ENCODE measurements at regions not wholly inside any gene's neighbourhood (a gene's known extent, or its start where the extent isn't known, plus 50 kb on each side); places are given as distances from the start of the nearest gene placed in this dataset.

GRCh38 chr6:113315165-113315564, 542.0 kb upstream of the MARCKS start:
- Histone ChIP-seq H3K4me2 (ENCODE audit: low read length) (no peak overlapping the region), H3K9me2 (ENCODE audit: insufficient read depth) (no peaks in the 10 kb centered on the region)
- ATAC-seq, result no peak

DNA sequence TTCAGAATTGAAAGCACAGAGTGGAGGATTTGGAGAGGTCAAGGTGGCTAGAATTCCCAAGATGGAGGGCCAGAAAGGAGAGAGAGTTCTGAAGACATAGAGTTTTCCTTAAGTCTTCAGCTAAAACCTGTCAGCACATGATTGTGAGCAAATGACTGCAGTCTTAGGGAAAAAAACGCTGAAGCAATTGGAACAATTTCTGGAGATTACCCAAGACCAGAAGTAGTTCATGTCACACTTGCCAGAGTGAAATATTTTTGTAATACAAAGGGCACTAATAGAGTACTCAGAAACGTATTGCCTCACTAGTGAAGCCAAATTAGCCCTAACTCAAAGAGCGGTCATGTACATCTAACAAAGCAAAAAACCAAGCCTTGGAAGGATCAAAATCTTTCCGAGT, 541.3 kb upstream of the MARCKS start:
- Histone ChIP-seq H3K4me3 (replicated peaks in 1 of 2; ENCODE audit: low read depth in 1 of 2, low read length in 2 of 2) (no peak overlapping the region), H3K9ac (ENCODE audit: low read length) (no peak overlapping the region), H3K9me3 (ENCODE audit: control insufficient read depth in 1 of 2, insufficient read depth in 1 of 2, low read depth in 1 of 2, low read length in 2 of 2) (no peaks in the 10 kb centered on the region), H3K36me3 (ENCODE audit: control insufficient read depth in 1 of 2, insufficient read depth in 2 of 2, low read length in 2 of 2) (no peaks in the 10 kb centered on the region), H3K27me3 (ENCODE audit: insufficient read depth, low read length) (no peaks in the 10 kb centered on the region), H4K20me1 (ENCODE audit: insufficient read depth) (no peaks in the 10 kb centered on the region), H3K9me2 (ENCODE audit: insufficient read depth) (no peaks in the 10 kb centered on the region), H3K27ac (ENCODE audit: low read depth, low read length) (no peak overlapping the region), H2AFZ (ENCODE audit: low read depth, low read length, poor library complexity, severe bottlenecking) (no peak overlapping the region), H3K79me2 (ENCODE audit: insufficient read depth, low read length) (no peaks in the 10 kb centered on the region), H3K4me1 (ENCODE audit: control insufficient read depth in 1 of 2, insufficient read depth in 2 of 2, low read length in 2 of 2) (no peaks in the 10 kb centered on the region), H3K4me2 (ENCODE audit: low read length) (no peak overlapping the region)
- POLR2A ChIA-PET, result no interaction called here
- ATAC-seq, result no peak
- intact Hi-C loops (cut with micrococcal nuclease), result no loop called here
- BruUV-seq (replicated peaks), result no TSS peak
- no peak for DNase-seq (ENCODE audit: low read depth, low spot score)
- RAD21 ChIA-PET (ENCODE audit: low non-redundant PET in 1 of 2, low total read pairs in 2 of 2, uncharacterized antibody in 2 of 2, unreplicated experiment in 2 of 2), result no interaction called here
- CTCF ChIA-PET, result interaction anchor here (1.4 kb wide), 1 partner anchor 9 kb away, joined by 6 read pairs; no protein-coding TSS in a partner anchor
- no peak for TF ChIP-seq FOSL1 (IDR thresholded peaks at IDR 0.05; ENCODE audit: low read depth)
- TF ChIP-seq EZH2 (IDR thresholded peaks at IDR 0.05), result no peak
- TF ChIP-seq, protein P1, sequence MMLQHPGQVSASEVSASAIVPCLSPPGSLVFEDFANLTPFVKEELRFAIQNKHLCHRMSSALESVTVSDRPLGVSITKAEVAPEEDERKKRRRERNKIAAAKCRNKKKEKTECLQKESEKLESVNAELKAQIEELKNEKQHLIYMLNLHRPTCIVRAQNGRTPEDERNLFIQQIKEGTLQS (IDR thresholded peaks at IDR 0.05), result no peak
- no peak for TF ChIP-seq CEBPB (IDR thresholded peaks at IDR 0.05; ENCODE audit: low read depth)
- TF ChIP-seq ZNF274 (IDR thresholded peaks at IDR 0.05; ENCODE audit: low read depth, low read length), result no peak
- TF ChIP-seq CBX3 (IDR thresholded peaks at IDR 0.05; ENCODE audit: low read depth), result no peak
- TF ChIP-seq SIN3A (IDR thresholded peaks at IDR 0.05; ENCODE audit: low read depth), result no peak
- TF ChIP-seq POLR2AphosphoS5 (IDR thresholded peaks at IDR 0.05; ENCODE audit: low read depth, low read length), result no peak
- TF ChIP-seq, protein P2, sequence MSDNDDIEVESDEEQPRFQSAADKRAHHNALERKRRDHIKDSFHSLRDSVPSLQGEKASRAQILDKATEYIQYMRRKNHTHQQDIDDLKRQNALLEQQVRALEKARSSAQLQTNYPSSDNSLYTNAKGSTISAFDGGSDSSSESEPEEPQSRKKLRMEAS (IDR thresholded peaks at IDR 0.05), result no peak
- TF ChIP-seq EGR1 (IDR thresholded peaks at IDR 0.05; ENCODE audit: low read depth), result no peak
- no peak for TF ChIP-seq TCF7L2 (IDR thresholded peaks at IDR 0.05; ENCODE audit: borderline replicate concordance, extremely low read depth, insufficient read depth, insufficient read length)
- no peak for TF ChIP-seq SRF (IDR thresholded peaks at IDR 0.05; ENCODE audit: low read depth)
- no peak for TF ChIP-seq EZH2phosphoT487 (IDR thresholded peaks at IDR 0.05; ENCODE audit: borderline replicate concordance)
- no peak for TF ChIP-seq JUND (IDR thresholded peaks at IDR 0.05)
- no peak for TF ChIP-seq SP1 (IDR thresholded peaks at IDR 0.05; ENCODE audit: low read depth)

More at GRCh38 chr6:113315165-113315564, 542.0 kb upstream of the MARCKS start:
- H4K20me1 ChIP-seq (ENCODE audit: insufficient read depth), result no peaks in the 10 kb centered on the region
- no peaks in the 10 kb centered on the region for H3K9me3 ChIP-seq (ENCODE audit: control insufficient read depth in 1 of 2, insufficient read depth in 1 of 2, low read depth in 1 of 2, low read length in 2 of 2)
- no TSS peak for BruUV-seq (replicated peaks)
- H3K27me3 ChIP-seq (ENCODE audit: insufficient read depth, low read length), result no peaks in the 10 kb centered on the region
- no peak overlapping the region for H3K27ac ChIP-seq (ENCODE audit: low read depth, low read length)
- ChIA-PET RAD21 (ENCODE audit: low non-redundant PET in 1 of 2, low total read pairs in 2 of 2, uncharacterized antibody in 2 of 2, unreplicated experiment in 2 of 2) (no interaction called here), POLR2A (no interaction called here), CTCF (interaction anchor here (1.4 kb wide), 1 partner anchor 9 kb away, joined by 6 read pairs; no protein-coding TSS in a partner anchor)
- H3K36me3 ChIP-seq (ENCODE audit: control insufficient read depth in 1 of 2, insufficient read depth in 2 of 2, low read length in 2 of 2), result no peaks in the 10 kb centered on the region
- no peak for DNase-seq (ENCODE audit: low read depth, low spot score)
- intact Hi-C loops (cut with micrococcal nuclease), result no loop called here
- no peak overlapping the region for H3K9ac ChIP-seq (ENCODE audit: low read length)
- no peak overlapping the region for H2AFZ ChIP-seq (ENCODE audit: low read depth, low read length, poor library complexity, severe bottlenecking)
- no peak for TF ChIP-seq ZNF274 (IDR thresholded peaks at IDR 0.05; ENCODE audit: low read depth, low read length)
- TF ChIP-seq EZH2 (IDR thresholded peaks at IDR 0.05), result no peak
- TF ChIP-seq RAD21 (IDR thresholded peaks at IDR 0.05; ENCODE audit: low read depth), result no peak
- TF ChIP-seq TCF7L2 (IDR thresholded peaks at IDR 0.05; ENCODE audit: borderline replicate concordance, extremely low read depth, insufficient read depth, insufficient read length), result no peak
- no peak for TF ChIP-seq YY1 (IDR thresholded peaks at IDR 0.05; ENCODE audit: extremely low read depth, insufficient replicate concordance, low read depth, low read length)
- no peak for TF ChIP-seq ZBTB33 (IDR thresholded peaks at IDR 0.05; ENCODE audit: extremely low read depth, insufficient replicate concordance, low read length)
- no peak overlapping the region for H3K4me3 ChIP-seq (replicated peaks in 1 of 2; ENCODE audit: low read depth in 1 of 2, low read length in 2 of 2)
- H3K4me1 ChIP-seq (ENCODE audit: control insufficient read depth in 1 of 2, insufficient read depth in 2 of 2, low read length in 2 of 2), result no peaks in the 10 kb centered on the region
- H3K79me2 ChIP-seq (ENCODE audit: insufficient read depth, low read length), result no peaks in the 10 kb centered on the region
